ENCODE measurements at regions not wholly inside any gene's neighbourhood (a gene's known extent, or its start where the extent isn't known, plus 50 kb on each side); places are given as distances from the start of the nearest gene placed in this dataset.

DNA sequence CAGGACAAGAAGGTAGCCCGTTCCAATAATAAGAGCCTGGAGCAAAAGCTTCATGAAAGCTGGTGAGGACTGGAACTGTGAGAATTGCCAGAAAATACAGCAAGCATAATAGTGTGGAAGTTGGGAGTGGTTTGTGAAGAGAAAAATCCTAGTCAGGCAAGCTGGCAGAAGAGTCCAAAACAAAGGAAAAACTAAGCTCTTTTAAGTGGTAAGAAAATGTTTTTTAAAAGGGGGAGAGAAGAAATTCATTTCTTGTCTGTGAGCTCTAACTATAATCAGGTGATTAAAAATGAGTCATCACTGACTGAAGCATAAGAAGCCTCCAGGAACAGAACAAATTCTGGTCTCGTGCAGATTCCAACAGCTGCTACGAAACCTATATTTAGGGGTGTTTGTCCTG, 102.6 kb downstream of the CAAP1 start:
- no peak for FAIRE-seq

DNA sequence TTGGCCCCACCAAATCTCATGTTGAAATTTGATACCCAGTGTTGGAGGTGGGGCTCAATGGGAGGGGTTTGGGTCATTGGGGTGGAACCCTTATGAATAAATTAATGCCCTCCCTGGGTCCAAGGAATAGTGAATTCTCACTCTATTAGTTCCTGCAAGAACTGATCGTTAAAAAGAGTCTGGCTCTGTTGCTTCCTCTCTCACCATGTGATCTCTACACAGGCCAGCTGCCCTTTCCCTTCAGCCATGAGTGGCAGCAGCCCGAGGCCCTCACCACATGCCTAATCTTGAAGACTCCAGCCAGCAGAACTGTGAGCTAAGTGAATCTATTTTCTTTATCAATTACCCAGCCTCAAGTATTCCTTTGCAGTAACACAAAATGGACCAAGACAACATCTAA, 106.0 kb downstream of the CAAP1 start:
- FAIRE-seq, result no peak
- H3K9me3 Mint-ChIP-seq (ENCODE audit: unreplicated experiment), result no peaks in the 10 kb centered on the region

More for the DNA sequence above, 102.6 kb downstream of the CAAP1 start:
- Mint-ChIP-seq H3K36me3 (ENCODE audit: low read depth, unreplicated experiment) (no peaks in the 10 kb centered on the region), H3K4me3 (ENCODE audit: unreplicated experiment) (no peak overlapping the region), H3K27me3 (ENCODE audit: low read depth, unreplicated experiment) (no peaks in the 10 kb centered on the region), H3K4me1 (ENCODE audit: low read depth, unreplicated experiment) (peaks cover 9% of the 10 kb centered on the region), H3K27ac (ENCODE audit: unreplicated experiment) (peak overlapping the region; percentile 16), H3K9me3 (ENCODE audit: unreplicated experiment) (peaks cover 3% of the 10 kb centered on the region)
- Histone ChIP-seq H3K36me3 (ENCODE audit: insufficient read depth, low read length) (no peaks in the 10 kb centered on the region), H3K27me3 (ENCODE audit: insufficient read depth, low read length) (no peaks in the 10 kb centered on the region), H3K4me3 (ENCODE audit: insufficient read depth, low read depth, low read length) (no peak overlapping the region), H3K9me3 (ENCODE audit: insufficient read depth, low read depth, low read length) (no peaks in the 10 kb centered on the region), H4K20me1 (ENCODE audit: insufficient read depth, low read length) (no peaks in the 10 kb centered on the region), H3K9ac (ENCODE audit: low read length) (no peak overlapping the region), H2AFZ (ENCODE audit: low read depth, low read length) (no peak overlapping the region), H3K4me2 (ENCODE audit: low read length) (no peak overlapping the region), H3K27ac (ENCODE audit: low read depth, low read length) (no peak overlapping the region), H3K79me2 (ENCODE audit: insufficient read depth, low read length) (no peaks in the 10 kb centered on the region), H3K4me1 (ENCODE audit: insufficient read depth, low read length) (no peaks in the 10 kb centered on the region)
- DNase-seq (ENCODE audit: low read depth), result no peak
- TF ChIP-seq, protein P1, sequence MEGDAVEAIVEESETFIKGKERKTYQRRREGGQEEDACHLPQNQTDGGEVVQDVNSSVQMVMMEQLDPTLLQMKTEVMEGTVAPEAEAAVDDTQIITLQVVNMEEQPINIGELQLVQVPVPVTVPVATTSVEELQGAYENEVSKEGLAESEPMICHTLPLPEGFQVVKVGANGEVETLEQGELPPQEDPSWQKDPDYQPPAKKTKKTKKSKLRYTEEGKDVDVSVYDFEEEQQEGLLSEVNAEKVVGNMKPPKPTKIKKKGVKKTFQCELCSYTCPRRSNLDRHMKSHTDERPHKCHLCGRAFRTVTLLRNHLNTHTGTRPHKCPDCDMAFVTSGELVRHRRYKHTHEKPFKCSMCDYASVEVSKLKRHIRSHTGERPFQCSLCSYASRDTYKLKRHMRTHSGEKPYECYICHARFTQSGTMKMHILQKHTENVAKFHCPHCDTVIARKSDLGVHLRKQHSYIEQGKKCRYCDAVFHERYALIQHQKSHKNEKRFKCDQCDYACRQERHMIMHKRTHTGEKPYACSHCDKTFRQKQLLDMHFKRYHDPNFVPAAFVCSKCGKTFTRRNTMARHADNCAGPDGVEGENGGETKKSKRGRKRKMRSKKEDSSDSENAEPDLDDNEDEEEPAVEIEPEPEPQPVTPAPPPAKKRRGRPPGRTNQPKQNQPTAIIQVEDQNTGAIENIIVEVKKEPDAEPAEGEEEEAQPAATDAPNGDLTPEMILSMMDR (IDR thresholded peaks at IDR 0.05; ENCODE audit: insufficient read depth, low read depth, low read length), result no peak
- TF ChIP-seq EZH2 (IDR thresholded peaks at IDR 0.05; ENCODE audit: insufficient read depth, low read length), result no peak

DNA sequence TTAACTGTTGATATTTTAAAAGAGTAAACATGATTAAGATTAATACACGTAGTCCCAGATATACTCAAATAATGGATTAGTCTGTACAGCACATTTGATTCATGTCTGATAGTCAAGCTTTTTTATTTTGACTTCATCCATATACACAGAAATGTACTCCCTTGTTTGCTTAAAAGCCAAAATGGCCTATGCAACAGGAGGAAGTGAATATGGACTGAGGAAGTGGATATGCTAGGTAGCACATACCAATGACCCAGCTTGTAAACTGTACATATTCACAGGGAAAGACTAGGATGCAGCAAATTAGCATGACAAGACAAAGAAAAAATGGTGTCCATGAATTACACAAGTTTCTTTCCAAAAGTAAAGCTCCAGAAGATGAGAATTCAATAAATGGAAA, 109.7 kb downstream of the CAAP1 start:
- no peak for FAIRE-seq
- no peaks in the 10 kb centered on the region for H3K4me1 ChIP-seq (ENCODE audit: insufficient read depth, low read length)
- H3K4me3 ChIP-seq (ENCODE audit: insufficient read depth, low read depth, low read length), result no peak overlapping the region
- no peaks in the 10 kb centered on the region for H4K20me1 ChIP-seq (ENCODE audit: insufficient read depth, low read length)
- Mint-ChIP-seq H3K9me3 (ENCODE audit: unreplicated experiment) (no peaks in the 10 kb centered on the region), H3K27ac (ENCODE audit: unreplicated experiment) (no peak overlapping the region), H3K27me3 (ENCODE audit: low read depth, unreplicated experiment) (no peaks in the 10 kb centered on the region), H3K4me3 (ENCODE audit: unreplicated experiment) (no peak overlapping the region), H3K4me1 (ENCODE audit: low read depth, unreplicated experiment) (no peaks in the 10 kb centered on the region), H3K36me3 (ENCODE audit: low read depth, unreplicated experiment) (no peaks in the 10 kb centered on the region)
- no peaks in the 10 kb centered on the region for H3K36me3 ChIP-seq (ENCODE audit: insufficient read depth, low read length)
- H3K9ac ChIP-seq (ENCODE audit: low read length), result no peak overlapping the region
- H2AFZ ChIP-seq (ENCODE audit: low read depth, low read length), result no peak overlapping the region
- no peaks in the 10 kb centered on the region for H3K27me3 ChIP-seq (ENCODE audit: insufficient read depth, low read length)
- no peaks in the 10 kb centered on the region for H3K9me3 ChIP-seq (ENCODE audit: insufficient read depth, low read depth, low read length)
- no peaks in the 10 kb centered on the region for H3K79me2 ChIP-seq (ENCODE audit: insufficient read depth, low read length)
- no peak for DNase-seq (ENCODE audit: low read depth)
- H3K27ac ChIP-seq (ENCODE audit: low read depth, low read length), result no peak overlapping the region
- no peak overlapping the region for H3K4me2 ChIP-seq (ENCODE audit: low read length)
- TF ChIP-seq, protein P1 (IDR thresholded peaks at IDR 0.05; ENCODE audit: insufficient read depth, low read depth, low read length), result no peak

More for the DNA sequence above, 106.0 kb downstream of the CAAP1 start:
- Mint-ChIP-seq H3K36me3 (ENCODE audit: low read depth, unreplicated experiment) (no peaks in the 10 kb centered on the region), H3K27me3 (ENCODE audit: low read depth, unreplicated experiment) (no peaks in the 10 kb centered on the region), H3K27ac (ENCODE audit: unreplicated experiment) (no peak overlapping the region), H3K4me1 (ENCODE audit: low read depth, unreplicated experiment) (peaks cover 9% of the 10 kb centered on the region), H3K4me3 (ENCODE audit: unreplicated experiment) (no peak overlapping the region)
- no peak for DNase-seq (ENCODE audit: low read depth)
- Histone ChIP-seq H3K4me3 (ENCODE audit: insufficient read depth, low read depth, low read length) (no peak overlapping the region), H3K27me3 (ENCODE audit: insufficient read depth, low read length) (no peaks in the 10 kb centered on the region), H3K9ac (ENCODE audit: low read length) (no peak overlapping the region), H3K36me3 (ENCODE audit: insufficient read depth, low read length) (no peaks in the 10 kb centered on the region), H4K20me1 (ENCODE audit: insufficient read depth, low read length) (no peaks in the 10 kb centered on the region), H3K9me3 (ENCODE audit: insufficient read depth, low read depth, low read length) (no peaks in the 10 kb centered on the region), H2AFZ (ENCODE audit: low read depth, low read length) (no peak overlapping the region), H3K79me2 (ENCODE audit: insufficient read depth, low read length) (no peaks in the 10 kb centered on the region), H3K4me2 (ENCODE audit: low read length) (no peak overlapping the region), H3K27ac (ENCODE audit: low read depth, low read length) (no peak overlapping the region), H3K4me1 (ENCODE audit: insufficient read depth, low read length) (no peaks in the 10 kb centered on the region)
- TF ChIP-seq, protein P1 (IDR thresholded peaks at IDR 0.05; ENCODE audit: insufficient read depth, low read depth, low read length), result no peak
- TF ChIP-seq EZH2 (IDR thresholded peaks at IDR 0.05; ENCODE audit: insufficient read depth, low read length), result no peak
